GM18909 (cell line): ENCODE measurements at regions not wholly inside any gene's neighbourhood (a gene's known extent, or its start where the extent isn't known, plus 50 kb on each side); places are given as distances from the start of the nearest gene placed in this dataset.

ENCODE experiments used
- ATAC-seq: cut with Tn5 transposase; IDR thresholded peaks from one replicate; pipeline ENCODE4 v1.9.1; 2021; ENCODE audit warnings: mild to moderate bottlenecking; ENCODE audit not compliant: unreplicated experiment, poor library complexity

GRCh38 chr6:148218542-148219258 lies 123.9 kb upstream of the SASH1 start:
- no peak for ATAC-seq

- no peak for ATAC-seq
Observed at GRCh38 chr6:148221196-148221979, 121.2 kb upstream of the SASH1 start.

GRCh38 chr6:148222376-148222775 lies 120.3 kb upstream of the SASH1 start:
- ATAC-seq, result no peak

GRCh38 chr6:148222846-148223245 lies 119.8 kb upstream of the SASH1 start:
- ATAC-seq, result no peak

GRCh38 chr6:148223424-148223842 lies 119.2 kb upstream of the SASH1 start:
- ATAC-seq, result no peak

GRCh38 chr6:148225871-148226270 lies 116.8 kb upstream of the SASH1 start:
- ATAC-seq, result no peak

- ATAC-seq, result no peak
Observed at GRCh38 chr6:148226284-148226683, 116.4 kb upstream of the SASH1 start.

GRCh38 chr6:148231572-148231971 lies 111.1 kb upstream of the SASH1 start:
- ATAC-seq, result no peak

GRCh38 chr6:148235446-148235845 lies 107.2 kb upstream of the SASH1 start:
- ATAC-seq, result no peak

GRCh38 chr6:148238713-148239112 lies 103.9 kb upstream of the SASH1 start:
- ATAC-seq, result no peak

- no peak for ATAC-seq
Observed at GRCh38 chr6:148239215-148239614, 103.4 kb upstream of the SASH1 start.

GRCh38 chr6:148239801-148240460 lies 102.7 kb upstream of the SASH1 start:
- ATAC-seq, result no peak

GRCh38 chr6:148240461-148240840 lies 102.2 kb upstream of the SASH1 start:
- no peak for ATAC-seq

- no peak for ATAC-seq
Observed at GRCh38 chr6:148240861-148241477, 101.7 kb upstream of the SASH1 start.

- ATAC-seq, result no peak
Observed at GRCh38 chr6:148242180-148242579, 100.5 kb upstream of the SASH1 start.

- no peak for ATAC-seq
Observed at GRCh38 chr6:148244217-148244935, 98.3 kb upstream of the SASH1 start.

GRCh38 chr6:148247386-148248063 lies 95.1 kb upstream of the SASH1 start:
- ATAC-seq, result no peak

GRCh38 chr6:148249160-148249559 lies 93.5 kb upstream of the SASH1 start:
- no peak for ATAC-seq

- no peak for ATAC-seq
Observed at GRCh38 chr6:148249679-148250375, 92.8 kb upstream of the SASH1 start.
